CD4-positive, alpha-beta memory T cell (primary cell): ENCODE measurements at regions not wholly inside any gene's neighbourhood (a gene's known extent, or its start where the extent isn't known, plus 50 kb on each side); places are given as distances from the start of the nearest gene placed in this dataset.

ENCODE experiments used
- CTCF ChIA-PET: fragments of 350-600 bp; sonication (Branson Sonifier 250); formaldehyde crosslinking; loops from one replicate; lab custom pipeline; 2021; ENCODE audit warnings: inconsistent platforms; ENCODE audit not compliant: partially characterized antibody; lab: Charles Lee
- POLR2A ChIA-PET: fragments of 350-600 bp; sonication (Branson Sonifier 250); formaldehyde crosslinking; loops from one replicate; lab custom pipeline; 2021; ENCODE audit not compliant: partially characterized antibody; lab: Charles Lee
- DNase-seq, 5 donors: peaks; one replicate each; pipeline versions ENCODE4 v3.0.0 to v3.0.0-alpha.2; 2020 to 2022; ENCODE audit warnings: mixed read lengths in 1 of 5
- H3K27ac ChIP-seq: one replicate; pipeline ENCODE4 v1.7.0; 2013; ENCODE audit warnings: low read depth, low read length
- H3K27me3 ChIP-seq: 2 replicates; pipeline ENCODE4 v1.7.0; 2013; ENCODE audit warnings: mild to moderate bottlenecking, low read length, moderate library complexity; ENCODE audit not compliant: insufficient read depth
- H3K36me3 ChIP-seq: 2 replicates; pipeline ENCODE4 v1.7.0; 2013; ENCODE audit warnings: mild to moderate bottlenecking, low read length, moderate library complexity; ENCODE audit not compliant: insufficient read depth
- H3K4me1 ChIP-seq: 2 replicates; pipeline ENCODE4 v1.7.0; 2013; ENCODE audit warnings: mild to moderate bottlenecking, low read length, moderate library complexity; ENCODE audit not compliant: insufficient read depth
- H3K4me3 ChIP-seq, 2 donors: one replicate each; pipeline ENCODE4 v1.7.0; 2013; ENCODE audit warnings: low read length in 2 of 2, mild to moderate bottlenecking in 1 of 2
- H3K9me3 ChIP-seq, 2 donors: one replicate each; pipeline ENCODE4 v1.7.0; 2013; ENCODE audit warnings: low read length in 2 of 2, control low read depth in 1 of 2; ENCODE audit not compliant: control insufficient read depth in 1 of 2
- H3K27ac Mint-ChIP-seq, 7 donors: one replicate each; pipeline ENCODE4 v1.8.0; 2020 to 2021; ENCODE audit warnings: mixed read lengths in 7 of 7, mild to moderate bottlenecking in 6 of 7, inconsistent platforms in 3 of 7, moderate library complexity in 3 of 7
- H3K27me3 Mint-ChIP-seq, 2 donors: one replicate each; pipeline ENCODE4 v1.8.0; 2020 to 2021; ENCODE audit warnings: mixed read lengths in 2 of 2
- H3K36me3 Mint-ChIP-seq, 2 donors: one replicate each; pipeline ENCODE4 v1.8.0; 2020 to 2021; ENCODE audit warnings: mixed read lengths in 2 of 2, inconsistent platforms in 1 of 2, mild to moderate bottlenecking in 1 of 2
- H3K4me1 Mint-ChIP-seq, 4 donors: one replicate each; pipeline ENCODE4 v1.8.0; 2020 to 2021; ENCODE audit warnings: mixed read lengths in 4 of 4, mild to moderate bottlenecking in 1 of 4
- H3K4me3 Mint-ChIP-seq, 8 donors: one replicate each; pipeline ENCODE4 v1.8.0; 2020 to 2021; ENCODE audit warnings: mixed read lengths in 8 of 8, mild to moderate bottlenecking in 7 of 8, moderate library complexity in 6 of 8, inconsistent platforms in 3 of 8
- H3K9me3 Mint-ChIP-seq, 8 donors: one replicate each; pipeline ENCODE4 v1.8.0; 2020 to 2021; ENCODE audit warnings: mixed read lengths in 8 of 8, mild to moderate bottlenecking in 5 of 8, inconsistent platforms in 3 of 8, moderate library complexity in 1 of 8
- intact Hi-C: fragments of 100-400 bp; cut with micrococcal nuclease; formaldehyde crosslinking; loops from one replicate; pipeline ENCODE4 v1.15.1; 2023

DNA sequence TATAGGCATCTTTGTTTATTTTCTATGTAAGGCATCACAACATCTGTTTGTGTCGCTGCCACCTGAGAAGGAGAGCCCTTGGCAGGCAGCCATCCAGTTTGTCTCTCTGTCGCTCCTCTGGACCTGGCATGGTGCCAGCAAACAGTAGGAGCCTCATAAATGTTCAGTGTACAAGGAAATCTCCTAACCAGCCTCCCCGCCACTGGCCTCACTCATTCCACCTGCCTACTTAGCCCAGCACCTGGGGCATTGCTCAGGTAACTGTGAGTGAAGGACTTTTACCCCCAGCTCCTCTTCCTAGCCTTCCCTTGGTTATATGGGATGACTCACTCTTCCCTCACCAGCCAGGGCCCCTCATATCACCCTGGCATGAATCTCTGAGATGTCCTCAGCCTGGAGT, 61.7 kb upstream of the NPTX2 start:
- H3K27ac ChIP-seq: no peak overlapping the region
- ChIA-PET POLR2A (no interaction called here), CTCF (no interaction called here)
- peaks cover 0 to 1% of the 10 kb centered on the region in 2 donors for H3K27me3 Mint-ChIP-seq
- no peaks in the 10 kb centered on the region for H3K27me3 ChIP-seq
- peaks cover 4 to 39% (median 24%) of the 10 kb centered on the region in 8 donors for H3K9me3 Mint-ChIP-seq
- H3K4me3 Mint-ChIP-seq: no peak overlapping the region
- no peak overlapping the region for H3K27ac Mint-ChIP-seq
- peaks cover 0 to 4% of the 10 kb centered on the region in 2 donors for H3K9me3 ChIP-seq
- H3K4me1 ChIP-seq: no peaks in the 10 kb centered on the region
- H3K4me1 Mint-ChIP-seq: no peaks in the 10 kb centered on the region
- no peaks in the 10 kb centered on the region for H3K36me3 Mint-ChIP-seq
- no peak for DNase-seq
- no peak overlapping the region for H3K4me3 ChIP-seq
- intact Hi-C loops: no loop called here
- H3K36me3 ChIP-seq: no peaks in the 10 kb centered on the region

DNA sequence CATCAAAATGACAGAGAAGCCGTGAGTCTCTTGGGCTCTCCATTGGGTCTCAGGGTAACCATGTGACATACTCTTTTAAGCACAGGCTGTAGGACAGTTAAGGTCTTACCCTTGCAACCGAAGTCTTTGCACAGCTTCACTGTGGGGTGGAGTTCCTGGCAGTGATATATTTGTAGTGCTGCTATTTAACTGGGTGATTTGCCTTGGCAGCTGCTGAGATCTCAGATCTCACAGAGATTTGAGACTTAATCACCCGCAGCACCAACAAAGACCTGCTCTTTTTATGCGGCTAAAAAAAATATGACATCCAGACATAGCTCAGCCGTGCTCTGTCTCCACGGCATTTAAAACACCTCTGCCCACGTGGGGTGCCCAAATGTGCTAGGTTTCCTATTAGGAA, 63.4 kb upstream of the NPTX2 start:
- no peak for DNase-seq
- no peak overlapping the region for H3K27ac ChIP-seq
- Mint-ChIP-seq H3K4me1 (no peaks in the 10 kb centered on the region), H3K4me3 (no peak overlapping the region), H3K9me3 (peaks cover 0 to 37% (median 23%) of the 10 kb centered on the region in 8 donors), H3K27me3 (peaks cover 0 to 2% of the 10 kb centered on the region in 2 donors), H3K36me3 (no peaks in the 10 kb centered on the region), H3K27ac (no peak overlapping the region)
- H3K4me1 ChIP-seq: no peaks in the 10 kb centered on the region
- no peaks in the 10 kb centered on the region for H3K36me3 ChIP-seq
- no peaks in the 10 kb centered on the region for H3K27me3 ChIP-seq
- CTCF ChIA-PET: no interaction called here
- POLR2A ChIA-PET: no interaction called here
- peaks cover 0 to 4% of the 10 kb centered on the region in 2 donors for H3K9me3 ChIP-seq
- no peak overlapping the region for H3K4me3 ChIP-seq
- intact Hi-C loops: no loop called here

- Mint-ChIP-seq H3K36me3 (no peaks in the 10 kb centered on the region), H3K27me3 (peaks cover 0 to 2% of the 10 kb centered on the region in 2 donors), H3K4me1 (no peaks in the 10 kb centered on the region), H3K4me3 (no peak overlapping the region), H3K9me3 (peaks cover 0 to 37% (median 24%) of the 10 kb centered on the region in 8 donors), H3K27ac (no peak overlapping the region)
- H3K27ac ChIP-seq: no peak overlapping the region
- ChIA-PET POLR2A (no interaction called here), CTCF (interaction anchor here (0.7 kb wide), 1 partner anchor 282 kb away, joined by 3 read pairs; no protein-coding TSS in a partner anchor)
- intact Hi-C loops: no loop called here
- H3K9me3 ChIP-seq: peaks cover 0 to 4% of the 10 kb centered on the region in 2 donors
- no peaks in the 10 kb centered on the region for H3K27me3 ChIP-seq
- H3K4me3 ChIP-seq: no peak overlapping the region
- no peaks in the 10 kb centered on the region for H3K4me1 ChIP-seq
- DNase-seq: no peak
- H3K36me3 ChIP-seq: no peaks in the 10 kb centered on the region
Measured at GRCh38 chr7:98551611-98552273, 65.3 kb upstream of the NPTX2 start.

DNA sequence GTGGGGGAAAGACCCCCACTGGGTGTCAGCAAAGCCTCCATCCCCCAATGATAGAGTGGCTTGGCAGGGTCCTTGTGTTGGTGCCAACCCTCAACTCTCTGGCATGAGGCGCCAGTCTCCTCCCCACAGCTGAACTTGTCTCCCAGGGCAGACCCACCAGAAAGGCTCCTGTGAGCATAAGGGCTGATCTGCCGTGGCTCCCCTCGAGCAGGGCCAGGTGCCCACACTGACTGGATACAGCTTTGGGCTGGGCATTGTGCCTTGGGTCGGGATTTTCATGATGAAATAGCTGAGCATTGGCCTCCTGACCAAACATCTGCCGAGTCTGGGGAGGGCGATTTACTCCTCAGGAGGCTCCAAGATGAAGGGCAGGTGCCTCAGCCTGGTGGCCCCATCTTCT, 68.1 kb upstream of the NPTX2 start:
- Mint-ChIP-seq H3K4me3 (no peak overlapping the region), H3K4me1 (no peaks in the 10 kb centered on the region), H3K27me3 (peaks cover 0 to 2% of the 10 kb centered on the region in 2 donors), H3K9me3 (peaks cover 0 to 30% (median 24%) of the 10 kb centered on the region in 8 donors), H3K36me3 (no peaks in the 10 kb centered on the region), H3K27ac (no peak overlapping the region)
- no peaks in the 10 kb centered on the region for H3K4me1 ChIP-seq
- intact Hi-C loops: no loop called here
- no peak for DNase-seq
- H3K4me3 ChIP-seq: no peak overlapping the region
- no peaks in the 10 kb centered on the region for H3K36me3 ChIP-seq
- H3K27me3 ChIP-seq: no peaks in the 10 kb centered on the region
- H3K9me3 ChIP-seq: peaks cover 0 to 4% of the 10 kb centered on the region in 2 donors
- POLR2A ChIA-PET: no interaction called here
- CTCF ChIA-PET: no interaction called here
- H3K27ac ChIP-seq: no peak overlapping the region

DNA sequence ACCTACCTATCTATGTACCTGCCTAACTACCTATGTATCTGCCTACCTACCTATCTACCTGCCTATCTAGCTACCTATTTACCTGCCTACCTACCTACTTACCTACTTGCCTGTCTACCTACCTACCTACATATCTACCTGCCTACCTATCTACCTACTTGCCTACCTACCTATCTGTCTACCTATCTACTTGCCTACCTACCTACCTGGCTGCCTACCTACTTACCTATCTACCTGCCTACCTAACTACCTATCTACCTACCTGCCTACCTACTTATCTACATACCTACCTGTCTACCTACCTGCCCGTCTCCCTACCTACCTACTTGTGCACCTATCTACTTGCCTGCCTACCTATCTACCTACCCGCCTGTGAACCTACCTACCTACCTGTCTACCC, 68.7 kb upstream of the NPTX2 start:
- no peak overlapping the region for H3K4me3 Mint-ChIP-seq
- H3K27ac ChIP-seq: no peak overlapping the region
- ChIA-PET CTCF (no interaction called here), POLR2A (no interaction called here)
- peaks cover 0 to 4% of the 10 kb centered on the region in 2 donors for H3K9me3 ChIP-seq
- no peak overlapping the region for H3K4me3 ChIP-seq
- no peaks in the 10 kb centered on the region for H3K36me3 ChIP-seq
- H3K27me3 Mint-ChIP-seq: peaks cover 0 to 2% of the 10 kb centered on the region in 2 donors
- no peaks in the 10 kb centered on the region for H3K36me3 Mint-ChIP-seq
- H3K27ac Mint-ChIP-seq: no peak overlapping the region
- intact Hi-C loops: no loop called here
- DNase-seq: no peak
- no peaks in the 10 kb centered on the region for H3K4me1 ChIP-seq
- H3K9me3 Mint-ChIP-seq: peaks cover 0 to 28% (median 20%) of the 10 kb centered on the region in 8 donors
- H3K4me1 Mint-ChIP-seq: no peaks in the 10 kb centered on the region
- no peaks in the 10 kb centered on the region for H3K27me3 ChIP-seq

- H3K27ac Mint-ChIP-seq: no peak overlapping the region
- DNase-seq: no peak
- Histone ChIP-seq H3K27me3 (no peaks in the 10 kb centered on the region), H3K4me3 (no peak overlapping the region), H3K9me3 (no peaks in the 10 kb centered on the region), H3K27ac (no peak overlapping the region), H3K4me1 (no peaks in the 10 kb centered on the region), H3K36me3 (no peaks in the 10 kb centered on the region)
- POLR2A ChIA-PET: no interaction called here
- intact Hi-C loops: no loop called here
- no peaks in the 10 kb centered on the region for H3K36me3 Mint-ChIP-seq
- H3K4me3 Mint-ChIP-seq: no peak overlapping the region
- no peaks in the 10 kb centered on the region for H3K4me1 Mint-ChIP-seq
- peaks cover 0 to 7% (median 3%) of the 10 kb centered on the region in 8 donors for H3K9me3 Mint-ChIP-seq
- CTCF ChIA-PET: no interaction called here
- H3K27me3 Mint-ChIP-seq: peaks cover 0 to 1% of the 10 kb centered on the region in 2 donors
Measured at GRCh38 chr7:98541101-98541500, 76.0 kb upstream of the NPTX2 start.

DNA sequence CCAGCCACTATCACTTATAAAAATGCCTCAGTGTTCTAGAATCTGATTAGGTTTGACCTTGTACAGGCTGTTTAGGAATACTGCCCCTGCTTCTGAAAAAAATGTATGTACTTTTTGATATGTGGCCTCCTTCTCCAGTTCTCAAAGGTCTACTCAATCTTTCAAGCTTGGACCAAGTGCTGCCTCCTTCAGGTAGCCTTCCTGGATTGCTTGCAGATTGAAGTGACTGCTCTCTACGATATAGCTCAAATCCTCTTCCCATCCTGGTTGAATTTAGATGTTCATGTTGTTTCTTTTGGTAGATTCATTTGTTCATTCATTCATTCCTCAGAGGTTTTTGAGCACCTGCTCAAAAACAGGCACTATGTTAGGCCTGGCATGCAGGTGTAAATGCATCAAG, 77.2 kb upstream of the NPTX2 start:
- Mint-ChIP-seq H3K27ac (no peak overlapping the region), H3K9me3 (peaks cover 0 to 7% (median 4%) of the 10 kb centered on the region in 8 donors), H3K36me3 (no peaks in the 10 kb centered on the region), H3K27me3 (peaks cover 1 to 3% of the 10 kb centered on the region in 2 donors), H3K4me1 (no peaks in the 10 kb centered on the region), H3K4me3 (no peak overlapping the region)
- no peaks in the 10 kb centered on the region for H3K9me3 ChIP-seq
- H3K4me3 ChIP-seq: no peak overlapping the region
- H3K36me3 ChIP-seq: no peaks in the 10 kb centered on the region
- POLR2A ChIA-PET: no interaction called here
- intact Hi-C loops: no loop called here
- H3K27ac ChIP-seq: no peak overlapping the region
- DNase-seq: no peak
- CTCF ChIA-PET: no interaction called here
- no peaks in the 10 kb centered on the region for H3K4me1 ChIP-seq
- H3K27me3 ChIP-seq: no peaks in the 10 kb centered on the region
